GM19025 (cell line): ENCODE measurements at regions not wholly inside any gene's neighbourhood (a gene's known extent, or its start where the extent isn't known, plus 50 kb on each side); places are given as distances from the start of the nearest gene placed in this dataset.
"Not testable (repeated sequence)": the region's sequence is repeated elsewhere in the genome, so short reads cannot be mapped to it uniquely, and the experiment has no call there.

Experiments
- ATAC-seq: cut with Tn5 transposase; IDR thresholded peaks from one replicate; pipeline ENCODE4 v1.9.1; 2021; ENCODE audit warnings: mild to moderate bottlenecking, low read depth, moderate library complexity; ENCODE audit not compliant: unreplicated experiment

GRCh38 chr6:19562468-19562867 is 274.7 kb upstream of the ID4 start:
- ATAC-seq, result no peak

GRCh38 chr6:19569563-19569962 is 267.6 kb upstream of the ID4 start:
- ATAC-seq, result no peak

- ATAC-seq, result no peak
Measured at GRCh38 chr6:19571176-19571575, 266.0 kb upstream of the ID4 start.

- ATAC-seq, result no peak
Measured at GRCh38 chr6:19578481-19578880, 258.7 kb upstream of the ID4 start.

GRCh38 chr6:19584207-19584606 is 253.0 kb upstream of the ID4 start:
- not testable (repeated sequence) for ATAC-seq

GRCh38 chr6:19587238-19587942 is 249.8 kb upstream of the ID4 start:
- ATAC-seq, result no peak

GRCh38 chr6:19590501-19591131 is 246.6 kb upstream of the ID4 start:
- no peak for ATAC-seq

GRCh38 chr6:19597809-19598320 is 239.3 kb upstream of the ID4 start:
- ATAC-seq, result no peak

GRCh38 chr6:19599796-19600464 is 237.2 kb upstream of the ID4 start:
- ATAC-seq, result no peak

GRCh38 chr6:19602434-19603013 is 234.6 kb upstream of the ID4 start:
- ATAC-seq, result no peak

GRCh38 chr6:19603721-19604120 is 233.4 kb upstream of the ID4 start:
- ATAC-seq, result no peak

- no peak for ATAC-seq
Measured at GRCh38 chr6:19605624-19606023, 231.5 kb upstream of the ID4 start.

GRCh38 chr6:19608546-19608945 is 228.6 kb upstream of the ID4 start:
- ATAC-seq, result no peak

GRCh38 chr6:19609972-19610641 is 227.1 kb upstream of the ID4 start:
- no peak for ATAC-seq

GRCh38 chr6:19612672-19613466 is 224.3 kb upstream of the ID4 start:
- ATAC-seq, result not testable (repeated sequence)

GRCh38 chr6:19613678-19614077 is 223.5 kb upstream of the ID4 start:
- no peak for ATAC-seq

- ATAC-seq, result no peak
Measured at GRCh38 chr6:19616022-19616421, 221.1 kb upstream of the ID4 start.

GRCh38 chr6:19632230-19632629 is 204.9 kb upstream of the ID4 start:
- no peak for ATAC-seq

GRCh38 chr6:19632786-19633185 is 204.4 kb upstream of the ID4 start:
- no peak for ATAC-seq

- no peak for ATAC-seq
Measured at GRCh38 chr6:19635728-19636127, 201.4 kb upstream of the ID4 start.
